Hippocampal formation (tissue), 2 donors: ENCODE measurements at regions not wholly inside any gene's neighbourhood (a gene's known extent, or its start where the extent isn't known, plus 50 kb on each side); places are given as distances from the start of the nearest gene placed in this dataset.

Experiments
- DNase-seq, 2 donors: peaks; one replicate each; lab custom pipeline; 2025; lab: John Stamatoyannopoulos, UW

DNA sequence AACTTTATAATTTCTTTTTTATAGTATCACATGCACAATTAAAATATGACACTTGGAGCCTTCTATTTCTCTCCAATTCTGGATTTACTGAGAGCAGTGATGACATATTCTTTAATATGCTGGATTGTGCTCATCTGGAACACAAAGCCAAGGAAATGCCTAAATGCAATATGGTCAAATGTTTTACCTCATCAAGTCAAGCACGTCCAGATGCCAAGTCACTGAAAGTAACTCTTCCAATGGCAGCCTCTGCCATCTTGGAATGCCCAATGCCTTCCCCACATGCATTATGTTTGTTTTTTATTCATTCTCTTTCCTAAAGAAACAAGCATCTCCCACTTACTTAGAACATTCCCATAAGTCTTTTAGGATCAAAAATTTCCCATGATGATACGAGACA, 189.8 kb downstream of the TMX3 start:
- no peak for DNase-seq

DNA sequence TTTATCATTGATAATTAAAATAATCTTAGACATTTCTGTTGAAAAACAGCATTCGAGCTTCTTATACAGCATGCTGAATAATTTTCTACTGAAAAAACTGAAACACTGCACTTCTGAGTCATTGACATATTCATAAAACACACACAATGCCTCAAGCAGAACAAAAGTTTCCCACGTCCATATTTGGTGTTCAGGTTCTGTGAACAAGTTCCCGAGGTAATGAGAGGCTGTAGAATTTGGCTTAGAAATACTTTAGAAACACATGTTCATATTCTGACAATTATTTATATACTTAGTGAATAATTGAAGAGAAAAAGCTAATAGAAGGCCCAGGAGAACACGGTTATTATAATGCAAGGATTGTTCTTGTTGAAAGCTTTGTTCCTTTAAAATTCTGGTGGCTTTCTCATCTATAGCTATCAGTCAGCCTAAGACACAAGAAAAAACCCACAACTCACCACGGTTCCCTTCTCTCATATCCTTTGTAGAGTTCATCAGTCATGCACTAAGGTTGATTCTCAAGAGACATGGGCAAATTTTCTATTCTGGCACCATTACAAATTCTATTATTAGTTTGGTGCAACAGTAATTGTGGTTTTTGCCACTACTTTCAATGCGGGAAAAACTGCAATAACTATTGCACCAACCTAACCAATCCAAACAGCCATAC, 194.4 kb downstream of the TMX3 start:
- no peak for DNase-seq

DNA sequence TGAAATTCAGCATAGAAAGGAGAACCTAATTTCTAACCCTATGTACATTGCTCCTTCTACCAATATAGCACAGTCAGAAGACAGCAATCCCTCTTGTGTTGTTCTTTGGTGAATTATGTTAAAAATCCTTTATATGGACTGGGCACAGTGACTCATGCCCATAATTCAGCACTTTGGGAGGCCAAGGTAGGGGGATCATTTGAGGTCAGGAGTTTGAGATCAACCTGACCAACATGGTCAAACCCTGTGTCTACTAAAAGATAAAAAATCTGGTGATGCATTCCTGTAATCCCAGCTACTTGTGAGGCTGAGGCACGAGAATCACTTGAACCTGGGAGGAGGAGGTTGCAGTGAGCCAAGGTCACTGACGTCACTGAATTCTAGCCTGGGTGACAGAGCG, 195.6 kb downstream of the TMX3 start:
- DNase-seq, result no peak

DNA sequence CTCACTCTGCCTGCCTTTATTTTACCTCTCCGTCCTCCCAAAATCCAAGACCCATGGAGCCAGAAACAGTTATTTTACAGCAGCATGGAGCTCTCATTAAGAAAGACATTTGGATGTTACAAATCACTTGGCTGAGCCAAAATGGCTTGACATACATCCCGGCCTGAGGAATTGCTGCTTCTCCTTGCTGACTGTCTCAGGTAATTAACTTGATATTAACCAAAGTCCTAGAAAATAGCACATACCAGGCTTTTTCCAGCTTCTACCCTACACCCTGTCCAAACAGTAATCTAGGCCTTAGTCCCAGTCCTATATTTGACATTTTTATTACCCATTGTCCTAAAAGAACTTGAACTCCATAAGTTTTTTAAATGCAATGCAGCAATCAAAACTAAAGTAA, 205.0 kb downstream of the TMX3 start:
- DNase-seq, result no peak

DNA sequence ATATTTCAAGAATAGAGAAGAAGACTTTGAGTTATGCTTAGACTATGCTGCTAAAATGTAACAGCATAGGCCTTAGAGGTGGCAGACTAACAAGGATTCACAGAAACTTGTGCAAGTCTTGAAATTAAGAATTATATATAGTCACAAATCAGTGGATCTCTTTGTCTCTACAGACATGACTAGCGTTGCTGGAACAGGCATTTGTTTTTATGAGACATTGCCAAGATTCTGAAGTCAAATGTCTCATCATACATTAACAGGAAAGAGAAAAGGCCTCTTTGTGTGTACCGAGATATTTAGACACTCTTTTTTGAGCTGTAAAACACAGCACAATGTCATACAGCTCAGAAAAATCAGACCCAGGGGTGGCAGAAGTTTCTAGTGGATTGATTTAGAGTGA, 207.1 kb downstream of the TMX3 start:
- DNase-seq, result no peak

DNA sequence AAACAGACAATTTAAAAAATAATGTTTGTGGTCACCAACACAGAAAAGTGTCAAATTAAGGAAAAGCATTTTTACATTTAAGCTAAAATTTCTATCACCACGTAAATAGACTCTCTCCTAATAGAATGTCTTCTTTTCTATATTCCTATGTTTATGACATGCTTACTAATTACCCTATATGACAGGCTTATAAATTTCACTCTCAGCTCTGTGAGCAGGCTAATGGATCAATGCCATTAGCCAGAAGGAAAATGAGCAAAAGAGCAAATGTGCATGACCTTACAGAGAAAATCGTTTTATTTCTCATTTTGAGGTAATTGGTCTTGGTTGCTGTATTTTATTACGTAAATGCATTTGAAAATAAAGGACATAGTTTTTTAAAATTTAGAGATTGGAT, 209.7 kb downstream of the TMX3 start:
- DNase-seq, result no peak

DNA sequence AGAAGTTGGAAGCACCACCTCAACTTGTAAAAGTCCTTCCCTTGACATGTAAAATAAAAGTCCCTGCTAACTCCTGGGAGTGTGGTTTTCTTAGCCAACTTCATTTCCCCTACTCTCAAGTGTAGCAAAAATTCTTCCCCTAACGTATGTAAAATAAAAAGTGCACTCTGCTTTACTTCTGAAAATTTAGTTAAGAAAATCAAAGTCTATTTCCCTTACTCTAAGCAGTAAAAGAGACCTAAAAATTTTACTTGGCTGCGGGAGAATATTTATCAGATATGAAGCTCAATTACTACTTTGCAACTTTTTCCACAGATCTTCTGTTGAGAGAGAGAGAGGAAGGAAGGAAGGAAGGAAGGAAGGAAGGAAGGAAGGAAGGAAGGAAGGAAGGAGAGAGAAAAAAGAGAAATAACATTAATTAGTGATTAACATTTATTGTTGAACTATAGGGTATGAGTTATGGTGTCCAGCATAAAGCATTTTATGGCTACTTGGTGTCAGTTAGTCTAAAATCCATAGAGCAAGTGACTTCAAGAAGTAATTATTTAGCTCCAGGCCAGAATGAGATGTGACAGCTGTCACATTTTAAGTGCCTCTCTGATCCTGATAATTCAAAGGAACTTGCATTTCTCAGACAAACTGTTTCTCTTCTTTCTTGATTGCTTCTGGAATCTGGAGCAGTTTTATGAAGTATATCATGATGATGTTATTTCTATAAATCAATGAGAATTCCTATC, 210.3 kb downstream of the TMX3 start:
- no peak for DNase-seq

DNA sequence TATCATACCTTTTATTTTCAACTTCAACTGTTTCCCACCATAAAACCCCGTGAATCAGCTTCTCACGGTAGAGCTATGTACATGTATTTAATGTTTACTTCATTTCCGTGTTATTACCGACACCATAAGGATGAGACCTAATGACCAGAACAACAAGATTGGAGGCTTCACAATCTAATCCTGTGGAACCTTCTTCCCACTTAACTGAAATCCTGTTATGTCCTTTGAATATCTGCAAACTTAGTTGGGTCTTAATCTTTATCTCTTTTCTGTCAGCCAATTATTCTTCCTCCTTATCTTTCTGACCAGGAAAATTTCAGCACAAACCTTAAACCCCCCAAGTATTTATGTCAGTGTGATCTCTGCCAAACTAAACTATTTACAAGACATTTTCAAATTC, 214.4 kb downstream of the TMX3 start:
- DNase-seq, result no peak

DNA sequence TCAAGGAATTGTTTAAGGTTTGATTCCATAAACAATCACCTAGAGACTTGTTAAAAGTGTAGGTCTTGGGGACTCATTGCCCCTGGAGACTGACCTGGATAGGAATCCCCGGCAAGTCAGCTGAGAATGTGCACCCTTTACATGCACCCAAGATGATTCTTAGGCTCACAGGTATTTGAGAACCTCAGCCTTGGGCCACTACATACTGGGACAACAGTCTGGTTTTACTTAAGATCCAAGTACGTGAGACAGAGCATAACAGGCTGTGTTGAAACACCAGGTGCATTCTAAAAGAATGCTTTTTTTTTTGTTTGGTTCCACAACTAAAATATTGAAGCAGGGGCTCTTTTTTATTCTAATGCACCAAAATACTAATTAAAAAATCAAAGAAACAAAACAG, 215.8 kb downstream of the TMX3 start:
- DNase-seq, result no peak

DNA sequence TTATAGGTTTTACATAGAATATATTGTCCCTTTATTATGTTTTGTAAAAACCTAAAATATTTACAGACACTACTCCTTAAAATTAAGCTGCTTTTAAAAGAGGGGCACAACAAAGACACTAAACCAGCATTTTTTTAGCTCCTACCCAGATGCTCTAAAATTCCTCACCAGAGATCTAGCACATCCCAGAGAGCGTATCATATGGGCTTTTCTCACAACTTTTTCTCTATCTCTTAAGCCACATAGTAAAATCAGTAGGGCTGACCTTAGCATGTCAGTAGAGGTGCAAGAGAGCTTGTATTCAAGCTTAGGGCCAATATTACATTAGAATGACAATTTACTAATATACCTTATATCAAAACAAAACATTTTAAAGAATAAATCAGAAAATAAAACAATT, 216.3 kb downstream of the TMX3 start:
- no peak for DNase-seq

DNA sequence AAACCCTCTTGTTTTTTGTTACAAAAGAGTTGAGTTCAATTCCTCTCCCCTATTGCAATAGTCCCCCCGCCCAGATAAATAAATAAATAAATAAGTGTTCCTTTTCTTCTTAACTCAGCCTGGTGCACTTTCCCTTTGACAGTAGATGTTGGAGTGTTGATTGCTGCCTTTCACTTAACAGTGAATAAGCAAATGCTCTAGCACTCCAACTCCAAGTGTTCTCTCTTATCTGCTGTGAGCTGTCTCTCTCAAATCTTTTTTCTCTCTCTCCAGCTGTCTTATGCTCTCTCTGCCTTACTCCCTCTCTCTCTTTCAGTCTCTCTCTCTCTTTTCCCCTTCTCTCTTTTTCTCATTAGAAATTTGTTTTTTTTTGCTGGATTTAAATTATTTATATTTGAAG, 216.7 kb downstream of the TMX3 start:
- no peak for DNase-seq

DNA sequence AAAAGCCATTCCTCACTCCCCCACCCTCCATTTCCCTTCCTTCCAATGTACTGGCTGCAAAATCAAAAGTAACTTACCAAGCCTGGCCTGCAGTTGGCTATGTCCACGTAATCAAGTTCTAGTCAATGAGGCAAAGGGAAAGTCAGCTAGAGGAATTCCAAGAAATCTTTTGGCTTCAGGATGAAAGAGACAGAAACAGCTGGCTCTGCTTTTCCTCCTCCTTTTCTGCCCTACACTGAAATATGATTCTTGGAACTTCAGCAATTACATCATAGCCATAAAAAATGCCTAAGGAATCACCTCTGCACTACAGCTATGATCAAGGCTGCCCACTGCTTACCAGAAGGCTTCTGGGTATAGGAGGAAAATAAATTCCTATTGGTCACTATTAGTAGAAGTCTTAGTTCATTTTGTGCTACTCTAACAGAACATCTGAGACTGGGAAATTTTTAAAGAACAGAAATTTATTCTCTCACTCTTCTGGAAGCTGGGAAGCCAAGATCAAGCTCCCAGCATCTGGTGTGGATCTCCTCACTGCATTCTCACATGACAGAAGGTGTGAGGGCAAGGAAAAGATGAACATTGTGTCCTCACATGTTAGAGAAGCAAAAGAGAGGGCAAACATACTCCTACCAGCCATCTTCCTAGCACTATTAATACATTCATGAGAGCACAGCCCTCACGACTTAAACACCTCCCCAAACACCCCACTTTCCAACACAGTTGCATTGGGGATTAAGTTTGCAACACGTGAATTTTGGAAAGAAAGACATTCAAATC, 219.9 kb downstream of the TMX3 start:
- no peak for DNase-seq

DNA sequence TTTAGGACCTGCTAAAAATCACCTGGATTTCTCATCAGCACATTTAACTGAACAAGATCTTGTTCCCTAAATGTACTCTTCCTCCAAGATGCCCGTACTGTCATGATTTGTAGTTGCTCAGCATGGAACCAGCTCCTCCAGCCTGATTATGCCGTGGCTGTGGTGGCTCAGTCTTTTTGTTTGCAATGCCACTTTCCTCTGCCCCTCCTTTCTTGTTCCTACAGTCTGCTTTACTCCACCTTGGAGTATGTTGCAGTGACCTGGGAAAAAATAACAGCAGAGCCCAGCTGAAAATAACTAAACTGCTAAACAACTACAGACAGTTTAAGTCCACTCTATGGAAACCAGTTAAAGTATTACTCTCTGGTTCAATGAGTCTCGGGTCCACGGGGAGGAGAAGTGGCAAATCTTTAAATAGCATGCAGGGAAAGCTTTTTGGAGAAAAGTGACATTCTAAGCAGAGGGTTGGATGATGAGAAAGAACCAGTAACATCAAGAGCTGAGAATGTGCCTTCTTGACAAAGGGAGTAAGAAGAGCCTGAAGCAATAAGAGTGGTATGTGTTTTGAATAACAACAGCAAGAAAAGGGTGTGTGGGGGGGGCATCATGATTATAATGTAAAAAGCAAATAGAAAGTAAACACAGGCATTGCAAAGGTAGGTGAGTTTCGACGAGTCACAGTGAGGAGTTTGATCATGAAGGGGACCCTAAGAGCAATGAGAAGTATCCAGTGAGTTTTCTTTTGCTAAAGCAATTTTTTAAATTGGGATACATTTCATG, 225.7 kb downstream of the TMX3 start:
- DNase-seq, result no peak

DNA sequence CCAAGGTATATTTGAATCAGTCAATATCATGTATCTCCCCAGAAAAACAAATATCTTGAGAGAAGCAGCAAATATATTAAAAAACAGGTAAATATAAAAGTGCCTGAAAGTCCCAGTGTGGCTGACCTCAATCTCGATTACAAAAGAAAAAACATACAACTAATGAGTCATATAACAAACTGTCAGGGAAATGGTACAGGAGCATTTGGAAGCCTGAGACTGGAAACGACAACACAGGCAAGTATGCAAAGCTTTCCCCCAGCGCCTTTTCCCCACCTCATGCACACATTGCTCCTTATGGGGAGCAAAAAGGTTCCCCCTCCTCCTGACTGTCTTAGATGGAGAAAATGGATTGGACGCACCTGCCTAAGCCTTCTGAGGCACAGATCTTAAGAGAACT, 230.7 kb downstream of the TMX3 start:
- DNase-seq, result no peak

DNA sequence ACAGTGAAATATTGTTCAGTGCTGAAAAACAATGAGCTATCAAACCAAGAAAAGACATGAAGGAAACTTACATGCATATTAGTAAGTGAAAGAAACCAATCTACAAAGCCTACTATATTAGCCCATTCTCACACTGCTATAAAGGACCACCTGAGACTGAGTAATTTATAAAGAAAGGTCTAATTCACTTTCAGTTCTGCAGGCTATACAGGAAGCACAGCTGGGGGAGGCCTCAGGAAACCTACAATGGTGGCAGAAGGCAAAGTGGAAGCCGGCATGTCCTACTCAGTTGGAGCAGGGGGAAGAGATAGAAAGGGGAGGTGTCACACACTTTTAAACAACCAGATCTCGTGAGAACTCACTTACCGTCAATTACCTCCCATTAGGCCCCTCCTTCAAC, 232.1 kb downstream of the TMX3 start:
- no peak for DNase-seq

DNA sequence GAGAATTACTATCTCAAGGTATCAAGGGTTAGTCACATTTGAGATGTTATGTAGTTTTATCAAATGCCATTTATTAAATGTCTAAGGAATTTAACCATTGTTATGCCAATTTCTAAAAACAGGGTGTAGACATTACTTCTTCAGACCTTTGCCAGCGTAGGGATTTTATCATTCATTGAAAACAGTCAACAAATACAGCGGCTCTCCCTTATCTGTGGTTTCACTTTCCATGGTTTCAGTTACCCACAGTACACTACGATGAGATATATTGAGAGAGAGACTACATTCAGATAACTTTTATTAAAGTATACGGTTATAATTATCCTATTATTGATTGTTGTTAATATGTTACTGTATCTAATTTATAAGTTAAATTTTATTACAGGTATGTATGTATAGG, 234.7 kb downstream of the TMX3 start:
- no peak for DNase-seq

DNA sequence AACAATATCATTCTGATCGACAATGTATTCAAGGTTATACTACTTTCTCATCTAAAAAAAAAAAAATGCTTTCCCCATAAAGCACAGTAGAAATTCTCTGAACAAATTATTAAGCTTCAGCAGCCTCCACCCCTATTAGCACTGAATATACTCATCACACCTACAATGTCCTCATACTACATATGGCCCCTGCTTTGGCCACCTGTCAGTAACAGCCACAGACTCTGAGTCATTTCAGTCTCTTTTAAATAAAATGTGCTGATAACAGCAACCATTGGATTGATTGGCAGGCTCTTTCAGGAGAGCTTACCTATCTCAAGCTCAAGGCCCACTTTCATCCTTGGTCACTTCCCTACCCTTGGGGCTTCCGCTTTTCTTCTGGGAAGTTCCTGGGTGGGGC, 236.7 kb downstream of the TMX3 start:
- DNase-seq, result no peak

DNA sequence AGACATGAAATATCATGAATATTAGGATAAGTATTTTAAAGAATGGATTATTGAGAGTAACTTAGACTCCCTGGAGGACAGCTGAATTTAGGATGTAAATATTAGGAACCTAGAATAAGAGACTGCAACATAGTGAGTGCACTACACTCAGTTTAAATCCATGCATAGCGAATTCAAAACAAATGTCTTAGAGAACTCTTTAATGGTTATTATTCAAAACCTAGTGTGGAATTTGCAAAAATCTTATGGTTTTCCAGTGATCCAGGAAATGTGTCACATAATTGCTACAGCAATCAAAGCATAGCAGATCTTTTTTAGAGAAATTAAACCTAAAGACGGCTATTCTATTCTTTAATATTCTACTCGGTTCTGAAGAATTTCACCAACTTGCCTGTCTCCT, 239.0 kb downstream of the TMX3 start:
- DNase-seq, result no peak

DNA sequence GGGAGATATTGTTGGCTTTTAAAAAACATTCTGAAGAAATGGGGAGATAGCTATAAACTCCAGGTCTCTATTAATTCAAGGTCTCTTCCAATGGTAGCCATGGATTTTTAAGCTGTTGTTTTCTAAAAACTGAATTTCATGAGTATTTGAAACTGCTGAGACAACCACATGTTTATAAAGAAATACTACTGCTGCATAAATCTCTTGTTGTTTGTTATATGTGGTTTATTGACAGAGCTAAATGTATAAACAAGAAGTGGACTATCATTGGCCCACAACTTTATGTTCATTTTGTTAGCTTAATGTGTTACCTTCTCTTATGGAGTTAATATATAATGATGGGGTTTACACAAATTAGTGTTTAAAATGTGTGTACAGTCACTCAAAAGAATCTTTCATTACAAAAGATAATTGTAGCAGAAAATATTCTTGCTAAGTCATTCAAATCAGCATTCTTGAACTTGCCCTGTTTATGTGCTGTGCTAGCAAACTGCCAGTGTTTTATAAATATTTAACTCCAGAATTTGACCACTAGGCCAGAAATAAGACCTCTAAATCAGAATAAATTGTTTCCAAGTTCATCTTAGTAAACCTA, 242.1 kb downstream of the TMX3 start:
- DNase-seq, result no peak

DNA sequence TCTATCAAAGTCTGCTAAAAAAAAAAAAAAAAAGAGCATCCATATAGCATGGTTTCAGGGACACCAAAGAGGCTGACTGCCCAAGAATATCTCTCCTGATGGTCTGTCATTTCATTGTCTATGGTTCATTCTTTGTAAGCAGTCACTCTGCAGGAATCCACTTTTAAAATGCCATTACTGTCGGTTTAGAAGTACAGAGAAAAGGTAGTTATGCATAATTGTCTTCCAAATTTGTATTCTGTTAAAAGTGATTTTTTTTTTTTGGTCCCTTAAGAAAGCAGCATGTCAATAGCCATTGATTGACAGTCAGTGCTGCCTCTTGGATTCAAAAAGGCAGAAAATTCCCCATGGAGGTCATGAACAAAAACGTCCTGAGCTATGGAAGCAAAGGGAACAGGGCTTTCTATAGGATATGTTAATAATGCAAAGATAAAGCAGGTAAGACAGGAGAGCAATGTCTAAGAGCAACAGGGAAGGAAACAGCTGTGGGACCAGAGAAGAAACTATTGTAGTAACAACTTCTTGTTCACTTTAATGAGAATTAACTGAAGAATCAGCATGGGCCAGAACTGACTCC, 245.8 kb downstream of the TMX3 start:
- no peak for DNase-seq

DNA sequence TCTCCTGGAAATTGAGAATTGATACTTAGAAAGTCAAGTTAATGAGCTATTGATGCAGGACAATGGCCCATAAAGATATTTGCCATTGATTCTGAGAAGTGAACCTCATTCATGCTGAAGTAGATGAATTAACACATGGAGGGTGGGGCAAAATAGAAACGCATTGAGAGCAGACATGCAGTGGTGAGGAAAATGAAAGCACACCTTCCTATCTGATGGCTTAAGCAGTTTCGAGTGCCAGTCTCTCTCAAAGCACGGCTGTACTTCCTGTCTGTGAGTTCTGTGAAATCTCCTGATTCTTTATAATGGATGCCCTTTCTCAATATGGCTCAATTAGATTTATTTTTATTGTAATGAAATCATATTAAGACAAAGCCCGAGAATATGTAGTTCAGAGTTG, 247.0 kb downstream of the TMX3 start:
- no peak for DNase-seq

DNA sequence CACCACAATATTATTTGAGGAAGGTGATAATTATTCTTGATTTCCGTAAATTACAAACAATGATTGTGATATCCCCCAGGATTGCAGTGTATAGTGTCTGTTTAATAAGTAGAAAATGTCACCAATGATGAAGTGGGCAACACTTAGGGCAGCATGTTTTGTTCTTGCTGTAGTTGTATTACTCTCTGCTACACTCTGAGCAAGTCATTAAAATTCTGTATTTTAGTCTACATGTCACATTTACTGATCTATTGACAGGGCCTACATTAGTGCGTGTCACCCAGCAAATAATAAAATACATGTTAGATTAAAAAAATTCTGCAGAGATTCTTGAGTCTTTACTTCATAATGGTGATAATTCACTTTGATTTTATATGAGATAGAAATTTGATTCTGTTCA, 247.6 kb downstream of the TMX3 start:
- no peak for DNase-seq
